Peyer's patch (tissue), 4 donors: ENCODE measurements at regions not wholly inside any gene's neighbourhood (a gene's known extent, or its start where the extent isn't known, plus 50 kb on each side); places are given as distances from the start of the nearest gene placed in this dataset.
"Not testable (repeated sequence)": the region's sequence is repeated elsewhere in the genome, so short reads cannot be mapped to it uniquely, and the experiment has no call there.

ENCODE experiments used
- POLR2A ChIP-seq, 2 donors: fragments of 450-650 bp; IDR thresholded peaks; one replicate each; pipeline ENCODE4 v1.5.1; 2017; ENCODE audit warnings: antibody characterized with exemption in 2 of 2, mild to moderate bottlenecking in 2 of 2, moderate library complexity in 2 of 2
- TF ChIP-seq, protein P1 (sequence below), 6 experiments: fragments of 450-650 bp in 4 of 6; fragments of 200-600 bp in 2 of 6; sonication (generic) in 1 of 6; IDR thresholded peaks; one replicate each; pipeline ENCODE4 v1.5.1; 2017 to 2019; ENCODE audit warnings: antibody characterized with exemption in 6 of 6, mild to moderate bottlenecking in 3 of 6, moderate library complexity in 1 of 6

DNA sequence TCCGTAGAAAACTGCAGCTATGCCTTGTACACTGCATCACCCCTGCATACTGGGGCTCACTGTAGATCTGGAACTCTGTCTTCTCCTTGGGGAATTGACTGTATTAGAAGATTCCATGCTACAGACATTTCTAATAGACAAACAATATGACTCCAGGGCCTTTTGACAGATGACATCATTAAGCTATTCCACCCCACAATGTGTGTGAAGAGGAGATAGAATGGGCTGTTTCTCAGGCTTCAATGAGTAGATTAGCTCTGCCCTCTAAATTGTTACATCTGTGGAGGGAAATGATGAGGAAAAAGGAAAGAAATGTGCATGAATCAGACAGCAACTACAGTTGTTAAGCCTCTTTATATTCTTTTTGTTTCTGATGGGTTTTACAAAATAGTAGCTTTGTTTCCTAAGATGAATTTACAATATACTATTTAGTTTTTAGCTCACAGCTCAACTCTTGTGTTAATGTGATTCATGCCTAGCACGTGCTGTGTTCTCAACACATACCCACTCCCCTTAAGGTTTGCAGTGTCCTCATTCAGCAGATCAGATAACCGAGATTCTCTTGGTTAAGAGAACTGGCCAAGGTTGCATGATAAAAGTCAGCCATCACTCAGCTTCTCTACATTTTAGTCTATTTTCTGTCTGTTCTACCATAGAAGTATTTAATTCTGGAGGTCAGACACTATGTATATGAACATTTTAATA, 281.6 kb upstream of the NBPF12 start:
- TF ChIP-seq, protein P1, sequence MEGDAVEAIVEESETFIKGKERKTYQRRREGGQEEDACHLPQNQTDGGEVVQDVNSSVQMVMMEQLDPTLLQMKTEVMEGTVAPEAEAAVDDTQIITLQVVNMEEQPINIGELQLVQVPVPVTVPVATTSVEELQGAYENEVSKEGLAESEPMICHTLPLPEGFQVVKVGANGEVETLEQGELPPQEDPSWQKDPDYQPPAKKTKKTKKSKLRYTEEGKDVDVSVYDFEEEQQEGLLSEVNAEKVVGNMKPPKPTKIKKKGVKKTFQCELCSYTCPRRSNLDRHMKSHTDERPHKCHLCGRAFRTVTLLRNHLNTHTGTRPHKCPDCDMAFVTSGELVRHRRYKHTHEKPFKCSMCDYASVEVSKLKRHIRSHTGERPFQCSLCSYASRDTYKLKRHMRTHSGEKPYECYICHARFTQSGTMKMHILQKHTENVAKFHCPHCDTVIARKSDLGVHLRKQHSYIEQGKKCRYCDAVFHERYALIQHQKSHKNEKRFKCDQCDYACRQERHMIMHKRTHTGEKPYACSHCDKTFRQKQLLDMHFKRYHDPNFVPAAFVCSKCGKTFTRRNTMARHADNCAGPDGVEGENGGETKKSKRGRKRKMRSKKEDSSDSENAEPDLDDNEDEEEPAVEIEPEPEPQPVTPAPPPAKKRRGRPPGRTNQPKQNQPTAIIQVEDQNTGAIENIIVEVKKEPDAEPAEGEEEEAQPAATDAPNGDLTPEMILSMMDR (IDR thresholded peaks at IDR 0.05), result not testable (repeated sequence)
- TF ChIP-seq POLR2A (IDR thresholded peaks at IDR 0.05), result not testable (repeated sequence)
